Erythroblast (primary cell): ENCODE measurements at regions not wholly inside any gene's neighbourhood (a gene's known extent, or its start where the extent isn't known, plus 50 kb on each side); places are given as distances from the start of the nearest gene placed in this dataset.

Experiments
- GATA1 ChIP-seq: IDR thresholded peaks from 2 replicates; pipeline ENCODE4 v1.6.1; 2011; ENCODE audit warnings: low read depth, mild to moderate bottlenecking, control low read depth, low read length, moderate library complexity
- POLR2A ChIP-seq: IDR thresholded peaks from 2 replicates; pipeline ENCODE4 v1.6.1; 2011; ENCODE audit warnings: mild to moderate bottlenecking, low read length

GRCh38 chr10:108653531-108653930, 1269.8 kb downstream of the XPNPEP1 start:
- TF ChIP-seq POLR2A (no peak), GATA1 (no peak)
